Nephron progenitor cell (in vitro differentiated cells): ENCODE measurements at regions not wholly inside any gene's neighbourhood (a gene's known extent, or its start where the extent isn't known, plus 50 kb on each side); places are given as distances from the start of the nearest gene placed in this dataset.

Experiments
- DNase-seq: peaks from one replicate; pipeline ENCODE4 v3.0.0; 2021
- H3K27ac Mint-ChIP-seq: 2 replicates; pipeline ENCODE4 v1.8.0; 2021; ENCODE audit warnings: mild to moderate bottlenecking, moderate library complexity, mixed read lengths
- H3K27me3 Mint-ChIP-seq: 2 replicates; pipeline ENCODE4 v1.8.0; 2021; ENCODE audit warnings: mild to moderate bottlenecking, low read depth, mixed read lengths; ENCODE audit not compliant: poor library complexity
- H3K36me3 Mint-ChIP-seq: 2 replicates; pipeline ENCODE4 v1.8.0; 2021; ENCODE audit warnings: low read depth, mixed read lengths
- H3K4me1 Mint-ChIP-seq: 2 replicates; pipeline ENCODE4 v1.8.0; 2021; ENCODE audit warnings: mixed read lengths
- H3K4me3 Mint-ChIP-seq: 2 replicates; pipeline ENCODE4 v1.8.0; 2021; ENCODE audit warnings: mild to moderate bottlenecking, moderate library complexity, mixed read lengths
- H3K9me3 Mint-ChIP-seq: 2 replicates; pipeline ENCODE4 v1.8.0; 2021; ENCODE audit warnings: mild to moderate bottlenecking, moderate library complexity, mixed read lengths
- CTCF ChIP-seq: fragments of 200-600 bp; sonication (generic); IDR thresholded peaks from 2 replicates; pipeline ENCODE4 v1.5.0; 2021; ENCODE audit warnings: antibody characterized with exemption

DNA sequence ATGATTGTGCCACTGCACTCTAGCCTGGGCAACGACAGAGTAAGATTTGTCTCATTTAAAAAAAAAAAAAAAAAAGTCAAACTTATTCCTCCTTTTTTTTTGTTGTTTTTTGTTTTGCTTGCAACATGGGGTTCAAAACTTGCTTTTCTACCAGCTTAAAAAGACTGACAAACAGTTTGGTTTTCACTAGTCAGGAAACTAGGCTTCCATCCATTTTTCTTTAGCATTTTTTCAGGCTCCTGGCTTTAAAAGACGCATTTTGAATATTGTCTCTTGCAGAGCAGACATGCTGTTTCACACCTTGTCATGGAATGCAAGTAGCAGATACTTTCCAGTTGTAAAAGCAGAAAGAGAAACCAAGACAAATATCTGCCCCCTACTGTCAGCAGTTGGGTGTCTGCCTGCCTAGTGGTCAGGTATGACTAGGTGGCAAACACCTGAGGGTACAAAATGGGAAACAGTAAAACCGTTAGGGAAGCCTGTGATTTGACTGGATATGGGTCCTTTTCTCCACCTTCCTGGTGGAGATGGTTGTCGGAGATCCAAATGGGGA lies 139.9 kb downstream of the CCDC71L start:
- Mint-ChIP-seq H3K4me3 (no peak overlapping the region), H3K36me3 (no peaks in the 10 kb centered on the region), H3K27ac (no peak overlapping the region), H3K27me3 (peaks cover 21% of the 10 kb centered on the region), H3K9me3 (no peaks in the 10 kb centered on the region), H3K4me1 (no peaks in the 10 kb centered on the region)
- TF ChIP-seq CTCF: no peak
- no peak for DNase-seq

DNA sequence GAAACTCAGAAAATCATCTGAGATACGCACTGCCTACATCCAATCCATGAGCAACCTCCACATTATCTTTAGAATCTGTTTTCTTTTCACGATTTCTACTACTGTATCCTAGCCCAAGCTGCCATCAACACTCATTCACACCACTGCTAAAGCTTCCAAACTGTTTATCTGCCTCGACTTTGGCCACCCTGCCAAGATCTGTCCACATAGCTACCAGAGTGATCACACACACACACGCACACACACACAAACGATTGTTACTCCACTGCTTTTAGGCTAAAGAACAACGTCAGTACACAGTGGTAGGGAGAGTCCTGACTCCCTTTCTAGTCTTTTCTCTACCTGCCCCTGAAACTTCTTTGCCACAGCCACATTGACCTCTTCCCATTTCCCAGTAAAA lies 142.0 kb downstream of the CCDC71L start:
- Mint-ChIP-seq H3K27ac (no peak overlapping the region), H3K4me3 (no peak overlapping the region), H3K4me1 (no peaks in the 10 kb centered on the region), H3K36me3 (no peaks in the 10 kb centered on the region), H3K9me3 (no peaks in the 10 kb centered on the region), H3K27me3 (peaks cover 20% of the 10 kb centered on the region)
- TF ChIP-seq CTCF: no peak
- DNase-seq: no peak

DNA sequence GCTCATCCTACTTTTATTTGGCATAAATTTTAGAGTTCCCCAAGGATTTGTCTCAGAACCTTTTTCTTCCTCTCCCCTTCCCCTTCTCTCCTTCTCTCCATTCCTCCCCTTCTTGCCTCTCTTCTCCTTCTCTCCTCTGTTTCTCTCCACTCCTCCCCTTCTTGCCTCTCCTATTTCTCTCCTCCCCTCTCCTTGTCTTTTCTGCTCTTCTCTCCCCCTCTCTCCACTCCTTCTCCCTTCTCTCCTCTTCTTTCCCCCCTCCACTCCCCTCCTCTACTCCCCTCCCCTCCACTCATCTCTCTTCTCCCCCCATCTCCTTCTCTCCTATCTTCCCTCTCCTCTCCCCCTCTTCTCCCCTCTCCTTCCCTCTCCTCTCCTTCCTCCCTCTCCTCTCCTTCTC lies 142.7 kb downstream of the CCDC71L start:
- H3K4me3 Mint-ChIP-seq: no peak overlapping the region
- no peak for DNase-seq
- H3K36me3 Mint-ChIP-seq: no peaks in the 10 kb centered on the region
- H3K9me3 Mint-ChIP-seq: no peaks in the 10 kb centered on the region
- TF ChIP-seq CTCF: no peak
- H3K27ac Mint-ChIP-seq: no peak overlapping the region
- no peaks in the 10 kb centered on the region for H3K4me1 Mint-ChIP-seq
- H3K27me3 Mint-ChIP-seq: peaks cover 18% of the 10 kb centered on the region

GRCh38 chr7:106517508-106517907 lies 143.4 kb downstream of the CCDC71L start:
- H3K27ac Mint-ChIP-seq: no peak overlapping the region

DNA sequence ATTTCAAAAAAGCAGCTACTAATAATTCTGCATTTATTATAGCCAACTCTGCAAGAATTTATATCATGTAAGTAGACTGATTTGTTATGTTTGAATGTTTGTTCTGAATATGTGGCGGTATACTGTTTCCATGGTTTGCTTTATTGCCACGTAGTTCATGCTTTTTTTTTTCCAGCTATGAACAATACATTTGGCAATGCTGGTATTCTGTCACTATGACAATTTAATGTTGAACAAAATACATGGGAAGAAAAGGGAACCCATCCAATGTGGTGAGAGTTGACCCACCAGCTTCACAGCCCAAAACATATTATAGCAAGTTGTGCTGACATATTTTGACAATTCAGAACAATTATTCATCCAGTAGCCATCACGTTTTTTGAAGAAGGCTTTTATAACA lies 145.6 kb downstream of the CCDC71L start:
- H3K27ac Mint-ChIP-seq: no peak overlapping the region
- H3K4me3 Mint-ChIP-seq: no peak overlapping the region
- H3K36me3 Mint-ChIP-seq: no peaks in the 10 kb centered on the region
- DNase-seq: no peak
- no peaks in the 10 kb centered on the region for H3K9me3 Mint-ChIP-seq
- H3K4me1 Mint-ChIP-seq: no peaks in the 10 kb centered on the region
- H3K27me3 Mint-ChIP-seq: peaks cover 20% of the 10 kb centered on the region
- TF ChIP-seq CTCF: no peak

More at GRCh38 chr7:106517508-106517907, 143.4 kb downstream of the CCDC71L start:
- no peaks in the 10 kb centered on the region for H3K4me1 Mint-ChIP-seq
- H3K4me3 Mint-ChIP-seq: no peak overlapping the region
- no peak for DNase-seq
- H3K36me3 Mint-ChIP-seq: no peaks in the 10 kb centered on the region
- no peak for TF ChIP-seq CTCF
- peaks cover 18% of the 10 kb centered on the region for H3K27me3 Mint-ChIP-seq
- H3K9me3 Mint-ChIP-seq: no peaks in the 10 kb centered on the region

- Mint-ChIP-seq H3K4me3 (no peak overlapping the region), H3K27ac (no peak overlapping the region), H3K4me1 (no peaks in the 10 kb centered on the region), H3K9me3 (no peaks in the 10 kb centered on the region), H3K27me3 (peaks cover 24% of the 10 kb centered on the region), H3K36me3 (no peaks in the 10 kb centered on the region)
- no peak for TF ChIP-seq CTCF
- no peak for DNase-seq
Observed at GRCh38 chr7:106514881-106515280, 146.1 kb downstream of the CCDC71L start.
